SKM-1 treated with dmso at 0.1 percent for 144 hours (cell line): ENCODE measurements at regions not wholly inside any gene's neighbourhood (a gene's known extent, or its start where the extent isn't known, plus 50 kb on each side); places are given as distances from the start of the nearest gene placed in this dataset.

Experiments
- DNase-seq: peaks from one replicate; lab custom pipeline; 2025; ENCODE audit not compliant: unreplicated experiment; lab: John Stamatoyannopoulos, UW

DNA sequence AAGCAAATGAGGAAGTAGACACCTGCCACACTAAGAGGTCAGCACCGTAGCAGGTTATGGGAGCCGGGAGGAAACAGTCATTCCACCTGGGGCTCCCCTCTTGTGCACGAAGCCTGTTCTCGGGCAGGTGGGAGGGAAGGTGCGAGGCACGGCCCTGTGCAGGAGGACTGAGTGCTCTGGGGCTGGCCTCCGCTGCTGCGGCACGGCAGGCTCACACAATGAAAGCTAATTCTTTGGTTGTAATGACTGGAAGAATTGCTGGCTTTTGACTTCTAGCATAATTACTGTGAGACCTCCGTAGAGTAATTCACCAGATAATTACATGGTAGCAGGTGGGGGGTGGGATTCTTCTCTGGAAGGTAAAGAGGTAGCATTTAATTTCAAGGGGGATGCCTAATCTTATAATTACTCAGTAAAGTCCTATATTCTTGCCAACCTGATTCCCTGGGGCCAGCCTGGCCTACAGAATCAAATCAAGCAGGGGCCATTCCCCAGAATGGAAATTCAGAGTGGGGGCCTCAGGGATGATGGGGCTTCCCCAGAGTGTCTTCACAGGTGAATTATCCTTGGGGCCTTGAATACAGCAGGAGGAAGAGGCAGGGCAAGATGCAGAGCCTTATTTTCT, 129.1 kb downstream of the TPRA1 start:
- DNase-seq, result no peak

DNA sequence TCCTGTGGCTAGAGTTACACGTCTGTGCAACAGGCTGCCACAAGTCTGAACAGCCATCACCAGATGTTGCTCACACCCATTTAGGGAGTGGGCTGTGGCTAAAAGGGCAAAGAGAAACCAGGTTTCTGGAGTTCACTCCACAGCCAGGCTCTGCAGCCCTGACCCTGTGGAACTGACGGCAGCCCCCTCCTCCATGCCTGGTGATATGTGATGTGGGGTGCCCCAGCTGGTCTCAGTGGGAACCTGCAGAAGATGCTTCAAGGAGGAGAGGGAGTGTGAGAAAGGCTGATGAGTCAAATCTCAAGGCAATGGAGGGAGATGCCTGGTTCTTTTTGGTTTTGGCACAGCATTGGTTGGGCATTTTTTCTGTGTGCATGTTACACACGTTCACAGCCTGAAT, 130.6 kb downstream of the TPRA1 start:
- no peak for DNase-seq

DNA sequence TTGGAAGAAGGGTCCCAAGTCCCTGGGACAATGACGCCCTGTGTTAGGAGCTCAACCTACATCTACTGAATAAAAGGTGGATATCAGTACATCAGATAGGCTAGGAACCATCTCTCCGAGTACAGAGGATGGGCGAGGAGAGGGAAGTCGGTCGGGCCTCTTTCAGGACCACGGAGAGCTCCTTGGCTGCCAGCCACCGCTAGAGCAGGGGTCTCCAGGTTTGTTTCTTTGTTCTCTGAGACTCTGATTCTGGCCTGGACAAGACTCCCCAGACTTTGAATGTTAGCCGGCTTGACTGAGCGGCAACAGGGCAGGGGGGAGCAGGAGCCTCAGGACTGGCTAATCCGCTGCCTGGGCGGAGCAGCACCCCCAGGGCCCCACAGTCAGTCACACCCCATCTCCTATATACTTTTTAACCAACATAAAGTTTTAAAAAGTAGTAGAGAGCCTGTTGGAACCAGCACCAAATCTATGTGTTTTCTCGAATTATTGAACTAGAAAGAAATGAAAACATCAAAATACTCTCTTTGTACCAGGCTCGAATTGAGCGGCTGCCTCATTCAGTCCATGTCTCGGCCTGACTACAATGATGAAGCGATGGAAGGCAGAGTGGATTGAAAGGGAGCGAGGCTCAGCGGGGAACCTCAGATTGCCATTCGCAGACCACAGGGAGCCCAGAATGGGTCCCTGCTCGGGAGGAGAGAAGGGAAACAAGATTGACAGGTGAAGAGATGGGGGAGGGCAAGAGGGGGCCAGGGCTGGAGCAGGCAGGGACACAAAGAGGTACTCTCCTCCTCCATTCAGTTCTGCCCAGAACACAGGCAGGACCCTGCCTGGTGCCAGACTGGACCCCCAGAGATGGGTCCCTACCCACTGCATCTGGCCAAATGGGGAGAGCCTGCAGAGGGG, 131.6 kb downstream of the TPRA1 start:
- no peak for DNase-seq

DNA sequence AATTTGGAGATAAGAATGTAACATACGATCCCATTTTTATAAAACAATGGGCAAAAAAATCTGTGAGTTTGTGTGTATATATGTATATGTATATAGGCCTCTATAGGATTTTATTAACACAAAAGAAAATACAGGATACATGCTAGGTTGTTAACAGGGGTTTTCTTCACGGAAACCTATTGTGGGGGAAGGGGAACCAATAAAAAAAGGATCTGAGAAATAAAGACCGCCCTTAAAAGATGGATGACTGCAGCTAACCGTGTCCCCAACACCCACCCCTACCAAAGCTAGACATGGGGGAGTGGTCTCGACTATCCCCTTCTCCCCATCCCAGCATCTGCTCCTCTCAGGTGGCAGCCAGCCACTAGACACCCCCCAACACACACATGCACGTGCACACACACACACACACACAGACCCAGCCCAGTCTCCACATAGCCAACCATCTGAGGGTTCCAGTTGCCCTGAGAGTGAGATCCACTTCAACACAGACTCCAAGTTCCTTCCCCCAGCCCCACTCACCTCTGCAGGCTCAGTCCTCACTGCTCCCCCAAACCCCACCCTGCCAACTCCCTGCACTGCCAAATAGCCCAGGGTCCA, 132.9 kb downstream of the TPRA1 start:
- DNase-seq, result no peak

DNA sequence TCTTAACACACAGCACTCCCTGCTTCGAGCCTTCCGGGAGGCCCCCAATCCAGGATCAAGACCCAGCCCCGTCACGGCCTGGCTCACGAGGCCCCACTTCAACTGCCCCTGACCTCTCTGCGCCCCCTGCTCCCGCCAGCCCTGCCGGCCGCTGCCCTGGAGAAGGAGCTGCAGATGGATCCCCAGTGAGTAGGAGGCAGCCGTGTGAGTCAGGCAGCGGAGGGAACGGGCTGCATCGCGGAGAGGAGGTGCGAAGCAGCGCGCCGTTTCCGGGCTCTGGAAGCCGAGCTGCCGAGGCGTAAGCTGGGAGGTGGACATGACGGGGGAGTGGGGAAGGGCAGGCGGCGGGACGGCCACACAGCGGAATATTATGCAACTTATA, 133.4 kb downstream of the TPRA1 start:
- DNase-seq, result no peak

DNA sequence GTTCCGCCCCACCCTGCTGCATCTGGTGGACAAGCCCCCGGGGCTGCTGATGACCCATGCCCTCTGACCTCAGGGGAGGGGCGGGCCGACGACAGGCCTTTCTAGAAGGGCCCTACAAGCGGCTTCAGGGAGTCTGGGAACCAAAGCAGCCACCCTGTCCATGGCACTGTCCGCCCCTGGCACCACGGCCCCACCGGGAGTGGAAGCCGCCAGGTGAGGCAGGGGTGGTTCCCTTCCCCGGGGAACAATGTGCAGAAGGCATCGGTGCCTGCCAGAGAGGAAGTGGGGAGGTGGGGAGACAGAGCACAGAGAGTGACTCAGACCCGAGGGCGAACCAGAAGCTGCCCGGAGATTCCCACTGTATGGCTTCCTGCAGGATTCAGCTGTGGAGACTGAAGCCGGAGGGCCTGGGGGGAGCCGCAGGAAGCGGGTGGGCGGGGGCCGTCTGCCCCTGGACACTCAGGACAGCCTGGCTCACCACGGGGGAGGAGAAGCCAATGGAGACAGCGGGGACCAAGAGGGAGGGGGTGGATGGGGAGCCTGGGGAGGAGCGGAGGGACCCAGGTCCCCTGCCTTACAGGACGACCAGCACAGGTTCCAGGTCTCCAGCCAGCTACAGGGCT, 134.0 kb downstream of the TPRA1 start:
- no peak for DNase-seq

DNA sequence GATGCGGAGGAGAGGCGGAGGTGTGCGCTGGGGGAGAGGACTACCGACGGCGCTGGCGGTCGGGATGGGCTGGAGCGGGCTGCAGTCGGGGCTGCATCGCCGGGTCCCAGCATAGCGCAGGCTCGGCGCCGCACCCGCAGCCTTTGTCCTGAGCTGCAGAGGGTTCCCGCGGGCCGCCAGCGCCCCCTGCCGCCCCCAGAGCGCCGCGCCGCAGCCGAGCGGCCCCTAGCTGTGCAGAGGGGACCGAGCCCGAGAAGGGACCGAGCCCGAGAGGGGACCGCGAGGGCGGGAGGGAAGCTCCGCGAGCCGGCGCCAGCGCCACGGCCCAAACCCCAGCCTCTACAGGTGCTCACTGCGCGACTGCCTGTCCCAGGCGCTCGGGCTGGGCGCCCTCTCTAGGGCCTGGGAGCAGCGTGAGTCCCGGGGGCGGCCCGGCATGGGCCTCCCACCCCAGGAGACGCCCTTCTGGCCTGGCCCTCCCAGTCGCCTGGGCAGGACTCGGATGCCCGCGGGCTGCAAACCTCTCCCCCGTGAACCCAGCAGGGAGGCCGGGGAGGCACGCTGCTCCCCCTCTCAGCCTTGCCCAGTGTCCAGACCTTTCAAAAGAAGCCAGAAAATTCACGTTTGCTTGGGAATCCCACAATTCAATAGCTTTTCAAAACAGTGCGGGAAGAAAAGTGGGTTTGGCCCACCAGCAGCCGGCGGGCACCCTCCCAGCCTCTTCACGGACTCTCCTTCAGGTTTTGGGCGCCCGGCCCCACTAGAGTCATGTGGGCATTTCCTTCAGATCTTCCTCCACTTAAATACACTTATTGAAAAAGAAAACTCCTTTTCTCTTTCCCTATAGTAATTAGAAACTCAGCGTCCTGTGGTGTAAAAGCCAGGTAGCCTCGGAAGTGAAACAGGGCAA, 134.7 kb downstream of the TPRA1 start:
- peak; percentile 39 for DNase-seq

DNA sequence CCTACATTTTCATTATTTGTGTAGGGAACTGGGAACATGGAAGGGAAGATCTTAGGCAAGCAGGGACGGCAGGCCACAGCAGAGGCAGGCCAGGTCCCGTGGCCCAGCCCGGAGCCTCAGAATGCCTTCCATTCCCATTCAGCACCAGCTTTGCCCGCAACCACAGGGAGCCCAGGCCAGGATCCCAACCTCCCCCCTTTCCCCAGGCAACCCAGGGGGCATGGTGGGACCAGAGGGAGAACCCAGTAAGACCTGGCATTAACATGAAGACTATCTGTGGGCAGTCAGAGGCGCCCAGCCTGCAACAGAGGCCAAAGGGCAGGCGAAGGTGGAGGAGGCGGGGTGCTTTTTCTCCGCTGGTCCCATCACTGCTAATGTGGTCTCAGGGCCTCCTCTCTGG, 135.6 kb downstream of the TPRA1 start:
- DNase-seq, result no peak

DNA sequence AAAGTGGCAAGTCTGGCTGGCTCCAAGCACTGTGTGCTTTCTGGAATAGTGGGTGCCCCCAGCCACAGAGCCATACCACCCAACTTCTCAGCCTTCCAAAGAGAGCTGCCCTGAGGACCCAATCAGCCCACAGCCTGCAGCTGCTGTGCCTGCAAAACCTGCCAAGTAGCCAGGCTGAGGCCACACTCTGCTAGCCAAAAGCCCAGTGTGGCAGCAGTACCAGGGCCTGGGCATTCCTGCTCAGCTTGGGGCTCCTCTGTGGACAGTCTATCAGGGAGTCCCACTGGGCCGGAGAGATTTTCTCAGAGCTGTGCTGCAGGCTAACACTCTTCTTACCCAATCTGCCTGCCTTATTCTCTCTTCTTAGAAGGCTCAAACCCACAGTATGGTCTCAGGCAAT, 136.5 kb downstream of the TPRA1 start:
- DNase-seq, result no peak

DNA sequence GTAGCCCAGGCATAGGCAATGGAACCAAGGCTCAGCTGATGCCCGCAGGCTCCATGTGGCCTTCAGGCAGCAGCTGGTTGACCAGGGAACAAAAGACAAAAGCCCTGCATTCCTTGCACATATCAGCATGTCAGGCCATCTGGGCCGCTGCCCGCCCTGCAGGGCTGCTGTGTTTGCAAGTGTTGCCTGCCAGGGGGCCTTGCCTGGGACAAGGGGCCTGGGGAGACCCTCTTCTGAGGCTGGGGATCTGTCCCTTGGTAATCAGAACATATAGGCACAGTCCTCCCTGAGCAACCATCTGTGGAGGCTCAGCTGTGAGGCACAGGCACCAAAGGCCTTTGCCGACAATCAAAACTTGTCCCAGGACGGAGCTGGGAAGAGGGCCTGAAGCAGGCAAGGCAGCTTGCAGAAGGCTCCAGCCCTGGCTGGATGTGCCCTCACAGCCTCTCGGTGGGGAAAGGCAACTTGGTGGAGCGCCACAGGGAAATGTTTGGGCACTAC, 138.2 kb downstream of the TPRA1 start:
- no peak for DNase-seq

DNA sequence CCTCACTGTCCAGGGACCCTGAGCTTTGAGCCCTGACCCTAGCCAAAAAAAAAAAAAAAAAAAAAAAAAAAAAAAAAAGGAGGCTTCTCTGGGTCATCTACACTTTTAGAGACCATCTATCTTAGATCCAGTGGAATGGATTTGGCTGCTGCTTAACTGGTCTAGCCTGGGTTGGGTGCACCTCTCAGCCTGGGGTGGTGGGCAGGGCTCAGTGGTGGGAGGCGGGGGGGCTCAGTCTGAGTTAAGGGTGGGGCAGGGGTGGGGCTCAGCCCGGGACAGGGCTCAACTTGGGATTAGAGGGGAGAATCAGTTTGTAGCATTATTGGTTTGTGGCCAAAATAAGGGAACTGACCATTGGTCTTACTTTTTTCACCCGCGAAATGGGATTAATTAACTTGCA, 139.2 kb downstream of the TPRA1 start:
- DNase-seq, result no peak

DNA sequence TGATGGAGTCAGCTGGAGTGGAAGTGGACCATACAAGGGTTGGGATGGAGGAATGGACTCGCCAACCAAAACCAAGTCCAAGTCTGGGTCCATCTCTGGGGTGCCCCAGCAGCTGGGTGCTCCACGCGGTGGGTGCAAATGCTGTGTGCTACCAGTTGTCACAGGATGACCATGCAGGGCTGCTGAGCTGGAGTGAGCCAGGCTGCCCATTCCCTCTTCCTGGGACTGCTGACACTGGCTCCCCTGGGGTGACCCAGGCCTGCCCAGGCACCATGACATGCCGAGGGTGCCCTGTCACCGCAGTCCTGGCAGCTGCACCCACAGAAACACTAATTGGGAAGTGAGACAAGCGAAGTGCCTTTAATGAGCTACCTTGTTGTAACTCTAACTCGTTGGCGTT, 140.2 kb downstream of the TPRA1 start:
- no peak for DNase-seq

DNA sequence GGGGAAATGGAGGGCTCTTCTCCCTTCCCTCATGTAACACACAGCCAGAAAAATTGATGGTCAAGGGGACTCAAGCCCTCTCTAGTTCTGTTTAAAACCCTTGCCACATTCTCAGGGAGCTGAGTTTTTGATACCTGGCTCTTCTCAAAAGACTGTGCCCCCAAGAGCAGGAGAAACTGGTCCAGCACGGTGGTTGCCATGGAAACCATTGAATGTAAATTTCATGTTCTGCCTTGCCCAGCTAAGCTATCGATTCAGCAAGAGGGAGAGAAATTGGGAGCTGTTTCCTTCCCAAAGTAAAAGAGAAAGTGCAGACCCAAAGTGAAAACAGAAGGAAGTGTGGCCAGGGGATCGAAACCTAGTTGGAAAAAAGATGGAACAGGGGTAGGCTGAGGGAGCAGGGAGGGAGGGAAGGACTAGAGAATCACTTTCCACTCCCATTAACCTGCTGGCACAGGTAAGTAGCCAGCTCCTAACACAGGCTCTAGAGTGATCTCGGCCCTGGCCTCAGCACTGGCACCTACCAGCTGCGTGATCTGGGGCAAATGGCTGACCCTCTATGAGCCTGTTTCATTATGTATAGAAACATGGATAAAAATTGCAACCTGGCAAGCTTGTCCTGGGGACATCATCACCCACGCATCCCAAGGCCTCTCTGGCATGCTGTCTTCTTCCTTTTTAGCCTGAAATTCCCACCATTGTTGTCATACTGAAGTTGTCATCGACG, 140.9 kb downstream of the TPRA1 start:
- no peak for DNase-seq

DNA sequence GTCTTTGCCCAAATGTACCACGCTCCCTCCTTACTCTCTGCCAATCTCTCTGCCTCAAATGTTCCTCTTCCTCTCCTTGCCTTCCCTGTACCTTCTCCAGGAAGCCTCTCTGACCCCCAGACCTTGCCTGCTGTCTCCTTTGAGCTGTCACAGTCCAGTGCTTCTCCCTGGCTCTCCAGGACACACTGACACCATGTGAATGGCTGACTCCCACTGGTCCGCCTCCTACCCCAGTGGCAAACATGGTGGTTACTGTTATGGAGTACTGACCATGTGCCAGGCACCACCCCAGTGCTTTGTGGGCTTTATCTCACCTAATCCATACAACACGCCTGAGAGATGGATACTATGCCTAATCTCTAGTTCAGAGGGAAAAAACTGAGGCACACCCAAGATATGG, 141.9 kb downstream of the TPRA1 start:
- no peak for DNase-seq

DNA sequence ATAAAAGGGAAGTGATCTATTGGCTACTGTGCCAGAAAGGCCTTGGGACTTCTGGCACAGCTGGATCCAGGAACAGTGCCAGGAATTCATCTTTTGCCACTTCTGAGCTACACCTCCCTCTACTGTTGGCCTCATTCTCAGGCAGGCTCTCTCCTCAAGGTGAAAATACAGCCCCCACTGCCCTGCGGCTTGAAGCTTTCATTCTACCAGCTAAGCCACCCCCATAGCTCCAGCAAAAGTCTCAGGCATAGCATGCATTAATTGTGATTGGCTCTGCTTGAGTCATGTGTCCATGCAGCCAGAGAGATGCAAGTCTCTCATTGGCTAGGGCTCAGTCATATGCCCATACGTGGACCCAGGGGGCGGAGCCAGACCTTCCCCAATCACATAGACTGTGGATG, 142.4 kb downstream of the TPRA1 start:
- DNase-seq, result no peak

DNA sequence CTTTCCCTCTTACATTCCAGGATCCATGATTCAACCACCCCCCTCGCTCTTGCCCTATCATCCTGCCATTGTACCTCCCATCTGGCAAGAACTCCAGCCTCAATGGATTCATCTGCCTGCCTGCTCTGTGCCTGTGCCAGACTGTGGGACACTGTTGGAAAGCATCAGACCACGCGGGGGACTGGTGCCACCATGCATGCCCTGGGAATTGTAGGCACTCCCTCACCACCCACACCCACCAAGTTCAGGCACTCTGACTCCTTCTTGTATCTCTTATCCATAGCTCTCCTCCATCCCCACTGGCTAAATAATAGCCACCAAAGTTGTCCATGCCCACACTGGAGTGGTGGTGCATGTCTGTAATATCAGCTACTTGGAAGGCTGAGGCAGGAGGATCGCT, 143.8 kb downstream of the TPRA1 start:
- no peak for DNase-seq

DNA sequence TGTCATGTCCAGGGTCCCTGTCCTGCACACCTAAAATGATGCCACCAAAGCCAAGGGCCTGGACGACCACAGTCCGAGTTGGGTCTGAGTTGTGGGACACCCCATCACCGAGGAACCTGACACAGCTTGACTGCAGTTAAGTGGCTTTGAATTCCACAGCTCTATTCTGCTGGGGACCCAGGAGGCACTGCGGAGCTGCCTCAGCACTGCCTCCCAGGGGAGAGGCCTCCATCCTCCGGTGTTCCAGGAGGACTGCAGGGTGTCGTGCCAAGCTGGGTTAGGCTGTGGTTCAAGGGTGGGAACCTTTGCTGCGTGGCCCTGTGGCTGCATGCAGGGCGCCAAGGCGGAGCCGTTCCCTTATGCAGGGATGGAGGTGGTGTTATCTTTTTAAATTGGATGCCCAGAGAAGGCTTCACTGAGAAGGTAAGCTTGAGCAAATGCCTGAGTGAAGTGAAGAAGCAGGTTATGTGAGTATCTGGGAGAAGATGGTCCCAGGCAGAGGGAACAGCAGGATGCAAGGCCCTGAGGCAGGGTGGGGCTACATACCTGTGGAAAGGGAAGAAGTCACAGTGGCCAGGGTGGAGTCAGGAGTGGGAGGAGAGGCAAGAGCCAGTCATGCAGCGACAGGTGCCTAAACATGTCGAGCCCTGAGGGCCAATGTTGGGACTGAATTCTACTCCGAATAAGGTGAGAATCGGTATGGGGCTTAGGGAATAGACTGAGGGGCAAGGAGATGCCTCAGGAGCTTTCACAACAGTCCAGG, 144.8 kb downstream of the TPRA1 start:
- no peak for DNase-seq

DNA sequence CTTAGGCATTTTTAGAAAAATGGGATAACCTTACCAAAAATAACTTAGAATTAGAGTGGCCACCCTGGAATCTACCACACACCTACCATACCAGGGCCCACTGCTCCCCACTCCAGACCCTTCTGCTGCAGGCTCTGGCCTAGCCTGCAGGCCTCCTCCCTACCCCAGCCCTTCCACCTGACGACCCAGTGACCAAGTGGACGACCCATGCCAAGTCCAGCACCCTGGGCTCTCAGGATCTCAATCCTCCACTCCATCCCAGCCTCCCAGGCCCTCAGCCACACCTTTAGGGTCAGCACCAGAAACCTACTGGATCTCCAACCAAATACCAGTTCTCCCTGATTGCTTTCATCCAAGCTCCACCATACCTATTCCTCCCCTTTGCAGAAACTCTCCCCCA, 145.8 kb downstream of the TPRA1 start:
- no peak for DNase-seq
